ENCODE measurements at regions not wholly inside any gene's neighbourhood (a gene's known extent, or its start where the extent isn't known, plus 50 kb on each side); places are given as distances from the start of the nearest gene placed in this dataset.

DNA sequence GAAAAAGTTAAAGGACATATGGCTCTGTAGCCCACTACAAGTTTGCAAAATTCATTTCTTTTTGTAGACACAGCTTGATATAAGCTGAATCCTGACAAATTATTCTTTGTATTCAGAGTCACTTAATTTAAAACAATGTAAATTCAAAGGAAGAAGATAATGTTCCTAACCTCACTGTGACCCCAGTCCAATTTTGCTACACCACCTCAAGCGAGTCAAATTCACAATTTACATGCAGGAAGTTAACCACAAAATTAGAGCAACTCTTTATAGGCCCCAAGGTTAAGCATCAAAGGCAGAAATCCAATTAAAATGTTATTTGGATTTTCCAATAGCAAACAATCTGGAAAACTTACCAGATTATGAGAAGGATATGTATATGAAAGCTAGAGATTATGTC is 119.5 kb upstream of the CNTN6 start:
- Histone ChIP-seq H3K9me3 (ENCODE audit: insufficient read depth in 2 of 2, low read depth in 1 of 2, low read length in 1 of 2) (peaks cover 0 to 5% of the 10 kb centered on the region in 2 experiments; a peak in 1 of 4 replicates), H2AK5ac (ENCODE audit: low read depth, low read length) (no peak overlapping the region), H3K4me2 (ENCODE audit: insufficient read depth in 1 of 2, low read depth in 2 of 2, low read length in 2 of 2) (no peak overlapping the region), H3K56ac (replicated peaks; ENCODE audit: insufficient read length, low read depth, low read length) (no peak overlapping the region), H4K8ac (ENCODE audit: extremely low read depth, insufficient read depth, low read length) (no peak overlapping the region), H3K4me1 (replicated peaks in 1 of 4; ENCODE audit: control insufficient read depth in 3 of 4, insufficient read depth in 4 of 4, low read length in 3 of 4) (peaks cover 0 to 5% (median under 1%) of the 10 kb centered on the region in 4 experiments; a peak in 1 of 7 replicates), H4K20me1 (replicated peaks in 1 of 2; ENCODE audit: control insufficient read depth in 1 of 2, insufficient read depth in 2 of 2, low read length in 2 of 2) (no peaks in the 10 kb centered on the region), H4K91ac (replicated peaks; ENCODE audit: insufficient read length, low read length) (no peak overlapping the region), H2BK12ac (ENCODE audit: low read depth, low read length) (no peak overlapping the region), H3K79me1 (ENCODE audit: low read depth, low read length) (no peaks in the 10 kb centered on the region), H3K27me3 (replicated peaks in 1 of 4; ENCODE audit: control insufficient read depth in 3 of 4, extremely low read depth in 1 of 4, insufficient read depth in 3 of 4, low read length in 3 of 4) (no peaks in the 10 kb centered on the region), H3K23me2 (ENCODE audit: low read depth, low read length) (no peaks in the 10 kb centered on the region), H3K4me3 (ENCODE audit: extremely low read depth in 1 of 4, insufficient read depth in 2 of 4, low read depth in 3 of 4, low read length in 4 of 4) (no peak overlapping the region), H3K18ac (ENCODE audit: extremely low read depth, low read length) (no peak overlapping the region), H4K5ac (ENCODE audit: insufficient read length, low read depth, low read length) (no peak overlapping the region), H3K23ac (ENCODE audit: insufficient read length) (no peak overlapping the region), H3K36me3 (ENCODE audit: control insufficient read depth in 2 of 4, insufficient read depth in 4 of 4, low read length in 3 of 4) (no peaks in the 10 kb centered on the region), H3K9ac (replicated peaks in 1 of 4; ENCODE audit: extremely low read depth in 1 of 4, low read depth in 3 of 4, low read length in 3 of 4) (no peak overlapping the region), H2BK5ac (ENCODE audit: low read depth, low read length) (no peak overlapping the region), H3K27ac (ENCODE audit: low read depth, low read length) (no peak overlapping the region), H2BK15ac (ENCODE audit: low read length) (no peak overlapping the region), H2AFZ (ENCODE audit: low read length) (no peak overlapping the region), H3K4ac (replicated peaks; ENCODE audit: insufficient read length, low read depth, low read length) (no peak overlapping the region), H2BK20ac (ENCODE audit: low read length) (no peak overlapping the region), H3K14ac (ENCODE audit: insufficient read length) (no peak overlapping the region), H3K79me2 (ENCODE audit: control insufficient read depth in 1 of 2, insufficient read depth in 2 of 2, low read length in 2 of 2) (no peaks in the 10 kb centered on the region), H2BK120ac (replicated peaks; ENCODE audit: low read depth, low read length) (no peak overlapping the region)
- POLR2A ChIA-PET (ENCODE audit: partially characterized antibody): no interaction called here
- CTCF ChIA-PET (ENCODE audit: partially characterized antibody): interaction anchor here (0.7 kb wide), 1 partner anchor 13 kb away, joined by 3 read pairs; no protein-coding TSS in a partner anchor
- WGBS, 2 experiments (ENCODE audit: extremely low coverage in 1 of 2, insufficient coverage in 1 of 2, insufficient read length in 1 of 2, insufficient replicate concordance in 2 of 2, low coverage in 1 of 2, low lambda C conversion rate in 2 of 2, missing lambda C conversion rate in 1 of 2): 87% methylated on average over 1 of the region's 1 CpG; no CpG with 5 or more reads in 1 of the 2 experiments
- DNase-seq (ENCODE audit: low read depth in 1 of 2, low spot score in 2 of 2): no peak
- FAIRE-seq: no peak
- TF ChIP-seq SP4 (IDR thresholded peaks at IDR 0.05; ENCODE audit: low read length) (no peak), HDAC6 (IDR thresholded peaks at IDR 0.05; ENCODE audit: low read depth, low read length) (no peak), CTBP2 (IDR thresholded peaks at IDR 0.05; ENCODE audit: borderline replicate concordance, insufficient read depth, insufficient read length, low read length) (no peak), HDAC2 (IDR thresholded peaks at IDR 0.05; ENCODE audit: borderline replicate concordance in 1 of 2, low read depth in 2 of 2, low read length in 2 of 2) (no peak), NRF1 (IDR thresholded peaks at IDR 0.05; ENCODE audit: low read depth, low read length) (no peak), POLR2AphosphoS5 (IDR thresholded peaks at IDR 0.05; ENCODE audit: low read depth, low read length) (no peak), CHD1 (IDR thresholded peaks at IDR 0.05; ENCODE audit: low read depth, low read length) (no peak), JUN (IDR thresholded peaks at IDR 0.05; ENCODE audit: low read depth, low read length) (no peak), RAD21 (IDR thresholded peaks at IDR 0.05 in 1 of 2, conservative IDR thresholded peaks at IDR 0.05 in 1 of 2; ENCODE audit: low read depth in 2 of 2, low read length in 2 of 2) (no peak), CBX5 (IDR thresholded peaks at IDR 0.05; ENCODE audit: low read depth, low read length) (no peak)
- TF ChIP-seq, protein P1, sequence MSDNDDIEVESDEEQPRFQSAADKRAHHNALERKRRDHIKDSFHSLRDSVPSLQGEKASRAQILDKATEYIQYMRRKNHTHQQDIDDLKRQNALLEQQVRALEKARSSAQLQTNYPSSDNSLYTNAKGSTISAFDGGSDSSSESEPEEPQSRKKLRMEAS (IDR thresholded peaks at IDR 0.05): no peak
- TF ChIP-seq, protein P2, sequence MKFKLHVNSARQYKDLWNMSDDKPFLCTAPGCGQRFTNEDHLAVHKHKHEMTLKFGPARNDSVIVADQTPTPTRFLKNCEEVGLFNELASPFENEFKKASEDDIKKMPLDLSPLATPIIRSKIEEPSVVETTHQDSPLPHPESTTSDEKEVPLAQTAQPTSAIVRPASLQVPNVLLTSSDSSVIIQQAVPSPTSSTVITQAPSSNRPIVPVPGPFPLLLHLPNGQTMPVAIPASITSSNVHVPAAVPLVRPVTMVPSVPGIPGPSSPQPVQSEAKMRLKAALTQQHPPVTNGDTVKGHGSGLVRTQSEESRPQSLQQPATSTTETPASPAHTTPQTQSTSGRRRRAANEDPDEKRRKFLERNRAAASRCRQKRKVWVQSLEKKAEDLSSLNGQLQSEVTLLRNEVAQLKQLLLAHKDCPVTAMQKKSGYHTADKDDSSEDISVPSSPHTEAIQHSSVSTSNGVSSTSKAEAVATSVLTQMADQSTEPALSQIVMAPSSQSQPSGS (IDR thresholded peaks at IDR 0.05; ENCODE audit: low read length): no peak

Measured in H1 (cell line).